Activated naive CD8-positive, alpha-beta T cell treated with anti-CD3 and anti-CD28 coated beads for 36 hours (primary cell): ENCODE measurements at regions not wholly inside any gene's neighbourhood (a gene's known extent, or its start where the extent isn't known, plus 50 kb on each side); places are given as distances from the start of the nearest gene placed in this dataset.
"Not testable (repeated sequence)": the region's sequence is repeated elsewhere in the genome, so short reads cannot be mapped to it uniquely, and the experiment has no call there.

Experiments
- DNase-seq: peaks from one replicate; pipeline ENCODE4 v3.0.0; 2021
- H3K27ac Mint-ChIP-seq: one replicate; pipeline ENCODE4 v1.8.0; 2022; ENCODE audit warnings: mild to moderate bottlenecking, moderate library complexity, mixed read lengths
- H3K27me3 Mint-ChIP-seq: one replicate; pipeline ENCODE4 v1.8.0; 2022; ENCODE audit warnings: mild to moderate bottlenecking, mixed read lengths
- H3K36me3 Mint-ChIP-seq: one replicate; pipeline ENCODE4 v1.8.0; 2021; ENCODE audit warnings: mild to moderate bottlenecking, mixed read lengths
- H3K4me1 Mint-ChIP-seq: one replicate; pipeline ENCODE4 v1.8.0; 2021; ENCODE audit warnings: mixed read lengths
- H3K4me3 Mint-ChIP-seq: one replicate; pipeline ENCODE4 v1.8.0; 2022; ENCODE audit warnings: mild to moderate bottlenecking, moderate library complexity, mixed read lengths
- H3K9me3 Mint-ChIP-seq: one replicate; pipeline ENCODE4 v1.8.0; 2022; ENCODE audit warnings: mixed read lengths

DNA sequence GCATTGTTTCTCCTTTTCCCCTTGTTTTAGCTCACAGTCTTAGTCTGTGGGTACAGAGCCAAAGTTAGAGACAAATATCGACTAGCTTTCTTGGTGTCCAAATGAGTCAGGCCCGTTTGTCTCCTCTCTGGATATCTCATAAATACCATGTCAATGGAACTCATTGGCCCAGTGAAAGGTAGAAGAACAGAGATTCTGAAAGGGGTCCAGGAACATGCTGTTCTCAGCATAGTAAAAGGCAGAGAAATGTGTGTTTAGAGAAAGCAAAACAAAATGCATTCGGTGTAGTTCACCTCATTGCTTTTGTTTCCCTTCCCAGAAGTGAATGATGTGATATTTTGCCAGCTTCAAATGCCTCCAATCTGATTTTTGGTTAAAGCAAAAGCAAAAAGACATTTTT lies 238.6 kb upstream of the SLC8A1 start:
- no peak for DNase-seq
- Mint-ChIP-seq H3K36me3 (peaks cover 2% of the 10 kb centered on the region), H3K9me3 (peaks cover 6% of the 10 kb centered on the region), H3K4me1 (no peaks in the 10 kb centered on the region), H3K27ac (no peak overlapping the region), H3K27me3 (no peaks in the 10 kb centered on the region), H3K4me3 (no peak overlapping the region)

DNA sequence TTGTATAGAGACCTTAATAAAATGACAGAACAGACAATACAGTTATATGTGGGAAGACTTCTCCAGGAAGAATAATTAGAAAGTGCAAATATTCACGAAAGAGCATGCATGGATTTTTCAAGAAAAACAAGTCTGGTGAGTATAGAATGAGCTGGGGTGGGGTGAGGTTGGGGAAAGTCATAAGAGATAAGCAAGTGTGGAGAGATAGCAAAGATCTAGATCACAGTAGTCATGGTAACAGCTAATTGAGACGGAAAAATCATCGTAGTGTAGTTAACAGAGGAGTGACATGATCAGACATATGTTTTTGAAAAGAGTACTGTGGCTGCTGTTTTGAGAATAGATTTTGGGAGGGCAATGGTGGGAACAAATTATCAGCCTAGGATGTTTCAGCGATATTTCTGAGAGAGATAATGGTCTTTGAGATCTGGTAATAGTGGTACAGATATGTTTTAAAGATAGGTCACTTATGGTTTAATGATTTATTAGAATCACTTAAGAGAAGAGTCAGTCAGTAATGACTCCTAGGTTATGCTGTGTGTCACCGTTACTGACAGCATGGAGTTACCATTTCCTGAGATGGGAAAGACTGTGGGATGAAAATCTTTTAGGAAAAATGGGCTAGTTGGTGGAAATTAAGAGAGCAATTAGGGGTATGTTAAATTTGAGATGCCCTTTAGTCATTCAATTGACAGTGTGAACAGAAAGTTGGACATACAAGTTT lies 248.5 kb upstream of the SLC8A1 start:
- DNase-seq, result no peak
- H3K4me3 Mint-ChIP-seq, result no peak overlapping the region
- H3K27ac Mint-ChIP-seq, result no peak overlapping the region
- H3K36me3 Mint-ChIP-seq, result no peaks in the 10 kb centered on the region
- H3K9me3 Mint-ChIP-seq, result no peaks in the 10 kb centered on the region
- H3K4me1 Mint-ChIP-seq, result no peaks in the 10 kb centered on the region
- no peaks in the 10 kb centered on the region for H3K27me3 Mint-ChIP-seq

DNA sequence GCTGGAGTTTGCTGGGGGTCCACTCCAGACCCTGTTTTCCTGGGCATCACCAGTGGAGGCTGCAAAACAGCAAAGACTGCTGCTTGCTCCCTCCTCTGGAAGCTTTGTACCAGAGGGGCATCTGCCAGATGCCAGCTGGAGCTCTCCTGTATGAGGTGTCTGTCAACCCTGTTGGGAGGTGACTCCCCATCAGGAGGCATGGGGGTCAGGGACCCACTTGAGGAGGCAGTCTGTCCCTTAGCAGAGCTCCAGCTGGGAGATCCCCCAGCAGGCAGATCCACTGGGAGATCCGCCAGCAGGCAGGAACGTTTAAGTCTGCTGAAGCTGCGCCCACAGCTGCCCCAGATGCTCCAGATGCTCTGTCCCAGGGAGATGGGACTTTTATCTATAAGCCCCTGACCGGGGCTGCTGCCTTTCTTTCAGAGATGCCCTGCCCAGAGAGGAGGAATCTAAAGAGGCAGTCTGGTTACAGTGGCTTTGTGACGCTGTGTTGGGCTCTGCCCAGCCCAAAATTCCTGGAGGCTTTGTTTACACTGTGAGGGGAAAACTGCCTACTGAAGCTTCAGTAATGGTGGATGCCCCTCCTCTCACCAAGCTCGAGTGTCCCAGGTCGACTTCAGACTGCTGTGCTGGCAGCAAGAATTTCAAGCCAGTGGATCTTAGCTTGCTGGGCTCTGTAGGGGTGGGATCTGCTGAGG lies 260.5 kb upstream of the SLC8A1 start:
- not testable (repeated sequence) for H3K27ac Mint-ChIP-seq, H3K4me1 Mint-ChIP-seq, H3K4me3 Mint-ChIP-seq, H3K27me3 Mint-ChIP-seq, DNase-seq, H3K36me3 Mint-ChIP-seq, H3K9me3 Mint-ChIP-seq

- no peak overlapping the region for H3K27ac Mint-ChIP-seq
- H3K36me3 Mint-ChIP-seq, result no peaks in the 10 kb centered on the region
- DNase-seq, result no peak
- H3K4me3 Mint-ChIP-seq, result no peak overlapping the region
- H3K9me3 Mint-ChIP-seq, result no peaks in the 10 kb centered on the region
- H3K4me1 Mint-ChIP-seq, result no peaks in the 10 kb centered on the region
- no peaks in the 10 kb centered on the region for H3K27me3 Mint-ChIP-seq
Observed at GRCh38 chr2:40716879-40717278, 265.0 kb upstream of the SLC8A1 start.

GRCh38 chr2:40719414-40719813 lies 267.5 kb upstream of the SLC8A1 start:
- no peaks in the 10 kb centered on the region for H3K9me3 Mint-ChIP-seq
- H3K27me3 Mint-ChIP-seq, result no peaks in the 10 kb centered on the region
- DNase-seq, result no peak
- H3K27ac Mint-ChIP-seq, result no peak overlapping the region
- H3K36me3 Mint-ChIP-seq, result no peaks in the 10 kb centered on the region
- H3K4me1 Mint-ChIP-seq, result no peaks in the 10 kb centered on the region
- no peak overlapping the region for H3K4me3 Mint-ChIP-seq

GRCh38 chr2:40721595-40721994 lies 269.7 kb upstream of the SLC8A1 start:
- Mint-ChIP-seq H3K27ac (no peak overlapping the region), H3K4me3 (no peak overlapping the region), H3K4me1 (no peaks in the 10 kb centered on the region)

DNA sequence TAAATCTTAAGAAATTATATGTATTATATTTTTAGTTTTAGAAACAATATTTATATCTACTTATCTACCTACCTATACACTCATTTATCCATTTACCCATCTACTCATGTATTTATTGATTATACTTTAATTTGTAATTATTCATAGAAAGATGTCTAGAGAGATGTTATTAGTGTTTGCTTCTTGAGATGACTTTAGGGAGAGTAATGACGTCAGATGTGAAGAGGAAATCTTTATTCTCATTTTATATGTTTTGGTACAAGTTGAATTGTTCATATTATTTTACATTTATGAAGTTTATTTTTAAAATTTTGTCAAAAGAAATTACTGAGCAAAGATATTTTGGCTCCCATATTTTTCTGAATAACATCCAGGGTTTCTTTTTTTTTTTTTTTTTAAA lies 271.3 kb upstream of the SLC8A1 start:
- DNase-seq, result no peak
- Mint-ChIP-seq H3K27ac (no peak overlapping the region), H3K4me3 (no peak overlapping the region), H3K36me3 (no peaks in the 10 kb centered on the region), H3K9me3 (no peaks in the 10 kb centered on the region), H3K4me1 (no peaks in the 10 kb centered on the region), H3K27me3 (no peaks in the 10 kb centered on the region)

More at GRCh38 chr2:40721595-40721994, 269.7 kb upstream of the SLC8A1 start:
- H3K36me3 Mint-ChIP-seq, result no peaks in the 10 kb centered on the region
- no peaks in the 10 kb centered on the region for H3K9me3 Mint-ChIP-seq
- no peaks in the 10 kb centered on the region for H3K27me3 Mint-ChIP-seq
- no peak for DNase-seq

DNA sequence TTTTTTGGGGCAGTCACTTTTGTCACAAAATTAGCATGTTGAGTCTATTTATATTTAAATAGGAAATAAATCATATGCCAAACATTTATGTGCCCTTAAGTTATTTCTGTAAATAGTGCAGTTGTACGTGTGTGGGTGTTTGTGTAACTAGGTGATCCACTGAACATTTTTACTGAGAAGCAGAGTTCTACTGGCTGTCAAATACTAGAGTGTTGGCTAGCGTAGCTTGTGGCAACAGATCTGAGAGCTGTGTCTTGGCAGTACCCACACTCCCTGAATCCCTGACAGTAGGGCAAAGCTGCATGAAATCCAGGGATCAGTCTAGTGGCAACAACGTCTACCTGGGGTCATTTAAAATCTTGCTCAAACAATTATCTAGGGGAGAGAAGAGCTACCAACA lies 273.1 kb upstream of the SLC8A1 start:
- Mint-ChIP-seq H3K27me3 (no peaks in the 10 kb centered on the region), H3K36me3 (no peaks in the 10 kb centered on the region), H3K27ac (no peak overlapping the region), H3K4me1 (no peaks in the 10 kb centered on the region), H3K4me3 (no peak overlapping the region), H3K9me3 (no peaks in the 10 kb centered on the region)
- DNase-seq, result no peak

GRCh38 chr2:40725950-40726349 lies 274.1 kb upstream of the SLC8A1 start:
- Mint-ChIP-seq H3K4me3 (no peak overlapping the region), H3K9me3 (no peaks in the 10 kb centered on the region), H3K27ac (no peak overlapping the region), H3K4me1 (no peaks in the 10 kb centered on the region), H3K27me3 (no peaks in the 10 kb centered on the region), H3K36me3 (no peaks in the 10 kb centered on the region)
- no peak for DNase-seq

GRCh38 chr2:40734797-40735196 lies 282.9 kb upstream of the SLC8A1 start:
- H3K9me3 Mint-ChIP-seq, result no peaks in the 10 kb centered on the region

GRCh38 chr2:40737180-40737579 lies 285.3 kb upstream of the SLC8A1 start:
- Mint-ChIP-seq H3K4me3 (no peak overlapping the region), H3K4me1 (no peaks in the 10 kb centered on the region), H3K36me3 (no peaks in the 10 kb centered on the region), H3K27ac (no peak overlapping the region), H3K9me3 (no peaks in the 10 kb centered on the region), H3K27me3 (no peaks in the 10 kb centered on the region)
- no peak for DNase-seq

More at GRCh38 chr2:40734797-40735196, 282.9 kb upstream of the SLC8A1 start:
- Mint-ChIP-seq H3K36me3 (no peaks in the 10 kb centered on the region), H3K27ac (no peak overlapping the region), H3K27me3 (no peaks in the 10 kb centered on the region), H3K4me1 (no peaks in the 10 kb centered on the region), H3K4me3 (no peak overlapping the region)
- no peak for DNase-seq

DNA sequence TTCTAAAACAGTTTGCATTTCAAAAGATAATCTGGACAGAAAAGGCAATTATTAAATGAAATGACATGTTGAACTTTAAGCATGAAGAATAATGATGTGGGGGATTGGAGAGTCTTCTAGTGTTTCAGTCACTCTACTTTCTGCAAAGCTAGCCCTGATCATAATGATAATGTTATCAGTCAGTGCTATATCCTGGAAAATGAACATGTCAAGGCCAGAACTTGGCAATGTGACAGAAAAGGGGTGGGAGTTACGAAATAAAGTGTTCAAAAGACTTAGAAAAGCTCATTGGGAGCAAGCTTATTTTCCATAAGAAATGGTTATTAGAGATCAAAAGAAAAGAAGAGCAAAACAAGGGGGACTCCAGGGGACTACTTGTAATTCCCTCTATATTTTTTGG lies 288.5 kb upstream of the SLC8A1 start:
- Mint-ChIP-seq H3K4me3 (no peak overlapping the region), H3K27ac (no peak overlapping the region), H3K27me3 (no peaks in the 10 kb centered on the region), H3K4me1 (no peaks in the 10 kb centered on the region), H3K36me3 (no peaks in the 10 kb centered on the region), H3K9me3 (no peaks in the 10 kb centered on the region)
- no peak for DNase-seq

DNA sequence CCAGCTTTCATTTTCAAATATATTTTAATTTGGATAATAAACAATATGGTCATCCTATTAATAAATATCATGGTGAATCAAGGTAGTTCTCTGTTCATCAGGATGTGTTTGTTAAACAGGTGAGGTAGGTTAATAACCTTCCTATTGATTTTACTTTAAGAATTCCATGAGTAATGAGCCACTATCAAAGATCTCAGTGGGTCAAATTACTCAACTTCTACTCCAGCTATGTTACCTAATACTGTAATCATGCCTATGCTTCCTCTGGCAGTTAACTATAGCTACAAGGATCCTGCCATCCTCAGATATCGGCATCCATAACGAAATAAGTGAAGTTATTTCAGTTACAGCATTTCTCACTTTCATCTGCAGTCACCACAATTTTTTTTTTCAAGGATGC lies 289.6 kb upstream of the SLC8A1 start:
- Mint-ChIP-seq H3K36me3 (no peaks in the 10 kb centered on the region), H3K4me1 (no peaks in the 10 kb centered on the region), H3K27ac (no peak overlapping the region), H3K9me3 (no peaks in the 10 kb centered on the region), H3K27me3 (no peaks in the 10 kb centered on the region), H3K4me3 (no peak overlapping the region)
- no peak for DNase-seq

DNA sequence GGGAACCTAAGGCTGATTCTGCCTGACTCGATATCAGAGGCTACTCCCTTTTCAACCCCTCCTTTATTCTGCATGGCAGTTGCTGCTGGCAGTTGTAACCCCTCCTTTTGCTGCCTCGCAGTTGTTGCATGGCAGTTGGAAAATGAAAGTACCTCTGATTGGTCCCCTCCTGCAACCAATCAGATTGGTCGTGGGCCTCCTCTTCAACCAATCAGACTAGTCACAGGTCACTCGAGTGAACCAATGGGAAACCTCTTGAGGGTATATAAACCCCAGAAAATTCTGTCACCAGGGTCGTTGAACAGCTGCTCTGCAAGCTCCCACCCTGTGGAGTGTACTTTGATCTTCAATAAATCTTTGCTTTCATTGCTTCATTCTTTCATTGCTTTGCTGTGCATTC lies 294.3 kb upstream of the SLC8A1 start:
- H3K36me3 Mint-ChIP-seq, result no peaks in the 10 kb centered on the region
- no peaks in the 10 kb centered on the region for H3K9me3 Mint-ChIP-seq
- no peak overlapping the region for H3K4me3 Mint-ChIP-seq
- DNase-seq, result no peak
- no peaks in the 10 kb centered on the region for H3K4me1 Mint-ChIP-seq
- H3K27ac Mint-ChIP-seq, result no peak overlapping the region
- no peaks in the 10 kb centered on the region for H3K27me3 Mint-ChIP-seq

DNA sequence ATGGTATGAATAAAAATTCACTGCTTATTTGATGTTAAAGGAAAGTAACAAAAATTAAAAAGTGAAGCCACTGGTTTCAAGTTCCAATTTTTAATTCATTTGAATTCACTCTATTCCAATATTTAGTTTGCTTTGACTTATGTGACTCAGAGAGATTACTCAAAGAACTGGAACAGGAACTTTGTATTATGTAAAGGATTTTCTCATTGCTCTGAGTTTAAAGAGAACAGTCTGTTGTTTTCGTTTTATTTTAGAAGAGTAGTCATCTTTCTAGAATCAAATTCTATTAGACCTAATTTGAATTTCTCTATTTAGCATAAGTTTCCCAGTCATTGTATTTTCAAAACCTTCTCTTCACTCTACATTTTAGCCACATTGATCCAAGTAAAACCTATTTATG lies 300.1 kb upstream of the SLC8A1 start:
- Mint-ChIP-seq H3K4me3 (no peak overlapping the region), H3K27ac (no peak overlapping the region), H3K36me3 (no peaks in the 10 kb centered on the region), H3K4me1 (no peaks in the 10 kb centered on the region), H3K27me3 (no peaks in the 10 kb centered on the region), H3K9me3 (no peaks in the 10 kb centered on the region)
- no peak for DNase-seq

DNA sequence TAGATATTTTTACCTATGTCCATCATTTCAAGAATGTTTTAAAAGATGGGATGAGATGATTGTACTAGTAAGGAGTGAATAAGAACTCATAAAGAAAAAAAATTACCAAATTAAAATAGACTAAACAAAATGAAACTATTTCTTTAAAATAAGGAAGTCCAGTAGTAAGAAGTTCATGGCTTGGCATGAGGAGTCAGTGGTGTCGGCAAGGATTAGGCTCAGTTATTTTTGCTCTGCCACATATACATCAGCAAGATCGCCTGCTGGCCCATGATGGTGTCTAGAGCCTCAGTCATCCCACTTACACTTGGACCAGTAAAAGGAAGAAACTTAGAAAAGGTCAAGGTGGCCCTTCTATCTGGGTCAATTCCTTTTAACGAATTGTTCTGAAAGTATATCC lies 300.9 kb upstream of the SLC8A1 start:
- Mint-ChIP-seq H3K27ac (no peak overlapping the region), H3K9me3 (no peaks in the 10 kb centered on the region), H3K27me3 (no peaks in the 10 kb centered on the region), H3K4me1 (no peaks in the 10 kb centered on the region), H3K36me3 (no peaks in the 10 kb centered on the region), H3K4me3 (no peak overlapping the region)
- no peak for DNase-seq
